T-helper 2 cell (primary cell): ENCODE measurements at regions not wholly inside any gene's neighbourhood (a gene's known extent, or its start where the extent isn't known, plus 50 kb on each side); places are given as distances from the start of the nearest gene placed in this dataset.

Experiments
- DNase-seq, 5 experiments: peaks; one replicate each; pipeline versions ENCODE4 v3.0.0 to v3.0.0-alpha.2; 2012 to 2022

- DNase-seq, result no peak
These were observed 202.2 kb upstream of the FBXO11 start for GRCh38 chr2:48108455-48108854.

GRCh38 chr2:48109491-48110204 lies 203.3 kb upstream of the FBXO11 start:
- DNase-seq, result no peak

GRCh38 chr2:48110492-48110891 lies 204.0 kb upstream of the FOXN2 start:
- DNase-seq, result no peak

GRCh38 chr2:48112911-48113680 lies 201.4 kb upstream of the FOXN2 start:
- no peak for DNase-seq

- no peak for DNase-seq
These were observed 200.7 kb upstream of the FOXN2 start for GRCh38 chr2:48113767-48114166.

GRCh38 chr2:48114256-48114655 lies 200.2 kb upstream of the FOXN2 start:
- peak in 2 of 5 experiments; percentile 35 to 79 for DNase-seq

GRCh38 chr2:48116497-48116896 lies 198.0 kb upstream of the FOXN2 start:
- no peak for DNase-seq

- no peak for DNase-seq
These were observed 195.6 kb upstream of the FOXN2 start for GRCh38 chr2:48118895-48119294.

GRCh38 chr2:48120112-48120511 lies 194.4 kb upstream of the FOXN2 start:
- no peak for DNase-seq

GRCh38 chr2:48120759-48121242 lies 193.7 kb upstream of the FOXN2 start:
- DNase-seq, result peak in 1 of 5 experiments; percentile 86

GRCh38 chr2:48122166-48122565 lies 192.3 kb upstream of the FOXN2 start:
- peak in 1 of 5 experiments; percentile 80 for DNase-seq

GRCh38 chr2:48124592-48124991 lies 189.9 kb upstream of the FOXN2 start:
- DNase-seq, result no peak

GRCh38 chr2:48126162-48126561 lies 188.3 kb upstream of the FOXN2 start:
- no peak for DNase-seq

GRCh38 chr2:48127612-48128191 lies 186.8 kb upstream of the FOXN2 start:
- no peak for DNase-seq

- no peak for DNase-seq
These were observed 185.1 kb upstream of the FOXN2 start for GRCh38 chr2:48129293-48129950.

- no peak for DNase-seq
These were observed 182.8 kb upstream of the FOXN2 start for GRCh38 chr2:48131539-48132270.

GRCh38 chr2:48132271-48132625 lies 182.2 kb upstream of the FOXN2 start:
- DNase-seq, result no peak

GRCh38 chr2:48134704-48135103 lies 179.8 kb upstream of the FOXN2 start:
- no peak for DNase-seq

GRCh38 chr2:48135797-48136196 lies 178.7 kb upstream of the FOXN2 start:
- DNase-seq, result no peak

- no peak for DNase-seq
These were observed 176.7 kb upstream of the FOXN2 start for GRCh38 chr2:48137829-48138228.

GRCh38 chr2:48138898-48139297 lies 175.6 kb upstream of the FOXN2 start:
- DNase-seq, result no peak

- no peak for DNase-seq
These were observed 173.9 kb upstream of the FOXN2 start for GRCh38 chr2:48140586-48140985.

GRCh38 chr2:48144777-48145176 lies 169.7 kb upstream of the FOXN2 start:
- DNase-seq, result peak in 1 of 5 experiments; percentile 38
